SU-DHL-6 (cell line): ENCODE measurements at regions not wholly inside any gene's neighbourhood (a gene's known extent, or its start where the extent isn't known, plus 50 kb on each side); places are given as distances from the start of the nearest gene placed in this dataset.

Source experiments
- H2AFZ ChIP-seq: fragments of 200-600 bp; sonication (generic); 2 replicates; pipeline ENCODE4 v1.6.1; 2014; ENCODE audit warnings: low read depth, mild to moderate bottlenecking, moderate library complexity, mixed read lengths, antibody characterized with exemption, low read length; ENCODE audit not compliant: severe bottlenecking
- H3F3A ChIP-seq: fragments of 200-600 bp; shearing (Covaris generic); 2 replicates; pipeline ENCODE4 v1.6.0; 2016; ENCODE audit warnings: antibody characterized with exemption, mild to moderate bottlenecking; ENCODE audit not compliant: insufficient read depth
- H3K27ac ChIP-seq: fragments of 200-600 bp; sonication (generic); 2 replicates; pipeline ENCODE4 v1.5.1; 2016; ENCODE audit warnings: low read depth, mild to moderate bottlenecking, low read length, moderate library complexity, mixed read lengths
- H3K27me3 ChIP-seq: fragments of 200-600 bp; sonication (generic), shearing (Covaris generic); 2 replicates; pipeline ENCODE4 v1.6.0; 2014; ENCODE audit warnings: mild to moderate bottlenecking, low read length
- H3K36me3 ChIP-seq: fragments of 200-600 bp; sonication (generic); 2 replicates; pipeline ENCODE4 v1.6.1; 2014; ENCODE audit warnings: mild to moderate bottlenecking, low read length, mixed read lengths
- H3K4me2 ChIP-seq: fragments of 300-600, 200-600 bp; shearing (Covaris generic), sonication (generic); 2 replicates; pipeline ENCODE4 v1.6.0; 2014; ENCODE audit warnings: low read length, low read depth, mild to moderate bottlenecking; ENCODE audit not compliant: poor library complexity, severe bottlenecking
- H3K4me3 ChIP-seq: fragments of 200-600 bp; sonication (generic); 2 replicates; pipeline ENCODE4 v1.5.1; 2014; ENCODE audit warnings: antibody characterized with exemption, low read length, mild to moderate bottlenecking, mixed read lengths; ENCODE audit not compliant: insufficient read depth, poor library complexity, severe bottlenecking
- H3K79me2 ChIP-seq: fragments of 200-600 bp; sonication (generic); 2 replicates; pipeline ENCODE4 v1.6.1; 2014; ENCODE audit warnings: mild to moderate bottlenecking, low read length, moderate library complexity; ENCODE audit not compliant: insufficient read depth
- H3K9ac ChIP-seq: fragments of 200-600 bp; sonication (generic); 2 replicates; pipeline ENCODE4 v1.7.0; 2014; ENCODE audit warnings: mild to moderate bottlenecking, low read length
- H3K9me2 ChIP-seq: fragments of 200-600 bp; sonication (generic); replicated peaks from 2 replicates; pipeline ENCODE4 v1.6.1; 2014; ENCODE audit warnings: low read length; ENCODE audit not compliant: insufficient read depth
- H3K9me3 ChIP-seq: fragments of 200-600 bp; sonication (generic); 2 replicates; pipeline ENCODE4 v1.6.1; 2014; ENCODE audit warnings: low read length, mixed read lengths; ENCODE audit not compliant: insufficient read depth
- H4K20me1 ChIP-seq: fragments of 200-600 bp; sonication (generic); 2 replicates; pipeline ENCODE4 v1.6.1; 2014; ENCODE audit warnings: low read depth, mild to moderate bottlenecking, antibody characterized with exemption, low read length, moderate library complexity, mixed read lengths
- CTCF ChIP-seq: fragments of 200-600 bp; sonication (generic); IDR thresholded peaks from one replicate; pipeline ENCODE4 v1.5.1; 2017; ENCODE audit warnings: antibody characterized with exemption, mild to moderate bottlenecking, low read length, moderate library complexity; ENCODE audit not compliant: insufficient read depth, poor library complexity, severe bottlenecking
- EZH2phosphoT487 ChIP-seq: fragments of 200-600 bp; sonication (generic), shearing (Covaris generic); conservative IDR thresholded peaks from 2 replicates; pipeline ENCODE4 v1.6.1; 2018; ENCODE audit warnings: mild to moderate bottlenecking, antibody characterized with exemption, low read length, moderate library complexity, mixed read lengths

- Histone ChIP-seq H4K20me1 (no peaks in the 10 kb centered on the region), H3K9ac (no peak overlapping the region), H3K79me2 (no peaks in the 10 kb centered on the region), H3K9me2 (no peaks in the 10 kb centered on the region), H3K4me3 (no peak overlapping the region), H3K27ac (no peak overlapping the region), H3K4me2 (no peak overlapping the region), H3K9me3 (0 out of 2 replicates have a peak, but pooled peaks cover 4% of the 10 kb centered on the region), H3K27me3 (no peaks in the 10 kb centered on the region), H3K36me3 (no peaks in the 10 kb centered on the region), H2AFZ (no peak overlapping the region), H3F3A (no peaks in the 10 kb centered on the region)
- TF ChIP-seq EZH2phosphoT487 (no peak), CTCF (no peak)
Observed at GRCh38 chr13:22506096-22506691, 674.6 kb upstream of the SGCG start.

- Histone ChIP-seq H2AFZ (no peak overlapping the region), H3K4me2 (no peak overlapping the region), H3K36me3 (no peaks in the 10 kb centered on the region), H4K20me1 (no peaks in the 10 kb centered on the region), H3K4me3 (no peak overlapping the region), H3K9ac (no peak overlapping the region), H3K27ac (no peak overlapping the region), H3K9me3 (no peaks in the 10 kb centered on the region), H3K79me2 (no peaks in the 10 kb centered on the region), H3K9me2 (no peaks in the 10 kb centered on the region), H3K27me3 (no peaks in the 10 kb centered on the region), H3F3A (no peaks in the 10 kb centered on the region)
- TF ChIP-seq CTCF (no peak), EZH2phosphoT487 (no peak)
Observed at GRCh38 chr13:22517544-22517943, 663.2 kb upstream of the SGCG start.

GRCh38 chr13:22536851-22537250, 643.9 kb upstream of the SGCG start:
- Histone ChIP-seq H3F3A (no peaks in the 10 kb centered on the region), H3K4me3 (no peak overlapping the region), H3K9ac (no peak overlapping the region), H3K79me2 (no peaks in the 10 kb centered on the region), H4K20me1 (no peaks in the 10 kb centered on the region), H3K9me3 (no peaks in the 10 kb centered on the region), H2AFZ (no peak overlapping the region), H3K27ac (no peak overlapping the region), H3K27me3 (no peaks in the 10 kb centered on the region), H3K9me2 (no peaks in the 10 kb centered on the region), H3K36me3 (no peaks in the 10 kb centered on the region), H3K4me2 (no peak overlapping the region)
- TF ChIP-seq CTCF, result no peak
